HG03196 (cell line): ENCODE measurements at regions not wholly inside any gene's neighbourhood (a gene's known extent, or its start where the extent isn't known, plus 50 kb on each side); places are given as distances from the start of the nearest gene placed in this dataset.
"Not testable (repeated sequence)": the region's sequence is repeated elsewhere in the genome, so short reads cannot be mapped to it uniquely, and the experiment has no call there.

ENCODE experiments used
- ATAC-seq: cut with Tn5 transposase; IDR thresholded peaks from one replicate; pipeline ENCODE4 v1.9.1; 2021; ENCODE audit not compliant: unreplicated experiment

DNA sequence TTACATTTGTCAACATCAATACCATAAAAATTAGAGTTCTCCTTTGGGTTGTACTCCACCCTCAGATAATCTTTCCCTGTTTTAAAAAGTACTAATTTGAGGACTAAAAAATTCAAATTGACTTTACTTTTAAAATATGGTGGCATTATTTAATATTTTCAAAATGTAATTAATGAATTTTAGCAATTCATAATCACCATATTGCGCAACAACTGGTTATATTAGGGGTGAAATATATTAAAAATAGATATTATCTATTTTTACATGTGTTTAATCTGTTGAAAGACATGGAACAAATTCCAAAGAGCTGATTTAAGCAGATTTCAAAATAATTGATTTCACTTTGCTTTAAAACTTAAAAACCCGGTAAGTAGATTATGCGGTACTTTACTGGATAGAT, 236.6 kb upstream of the NOL4 start:
- ATAC-seq = no peak

DNA sequence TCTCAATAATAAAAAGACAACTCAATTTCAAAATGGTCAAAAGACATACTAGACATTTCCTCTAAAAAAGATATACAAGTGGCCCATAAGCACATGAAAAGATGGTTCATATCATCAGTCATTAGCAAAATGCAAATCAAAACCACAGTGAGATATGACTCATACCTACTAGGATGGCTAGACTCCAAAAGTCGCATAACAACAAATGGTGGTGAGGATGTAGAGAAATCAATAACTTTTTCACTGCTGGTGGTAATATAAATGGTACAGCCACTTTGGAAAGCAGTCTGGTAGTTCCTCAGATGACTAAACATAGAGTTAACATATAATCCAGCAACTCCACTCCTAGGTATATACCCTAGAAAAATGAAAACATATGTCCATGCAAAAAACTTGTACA, 242.3 kb upstream of the NOL4 start:
- peak; percentile 55 for ATAC-seq

DNA sequence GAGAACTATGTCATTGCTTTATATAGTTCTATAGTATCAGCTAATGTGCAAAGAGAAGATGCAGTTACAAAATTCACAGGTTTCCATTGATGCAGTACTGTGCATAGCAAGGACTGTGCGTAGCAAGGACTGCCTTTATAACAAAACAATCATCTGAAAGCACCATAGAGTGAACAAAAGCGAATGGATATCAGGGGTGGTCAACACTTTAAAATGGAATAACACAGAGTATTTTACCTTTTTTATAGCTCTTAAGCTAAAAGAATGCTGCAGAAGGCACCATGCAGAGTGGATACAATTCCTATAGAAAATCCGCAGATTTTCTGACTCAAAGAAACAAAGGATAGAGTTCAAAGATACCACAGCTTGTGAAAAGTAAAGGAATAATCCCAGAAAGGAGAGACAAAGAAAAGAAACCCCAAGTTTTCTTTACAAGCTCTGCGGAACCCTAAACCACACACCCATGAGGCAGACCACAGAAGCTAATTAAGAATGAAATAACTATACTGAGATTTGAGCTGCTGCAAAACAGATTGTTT, 229.9 kb upstream of the DTNA start:
- no peak for ATAC-seq

DNA sequence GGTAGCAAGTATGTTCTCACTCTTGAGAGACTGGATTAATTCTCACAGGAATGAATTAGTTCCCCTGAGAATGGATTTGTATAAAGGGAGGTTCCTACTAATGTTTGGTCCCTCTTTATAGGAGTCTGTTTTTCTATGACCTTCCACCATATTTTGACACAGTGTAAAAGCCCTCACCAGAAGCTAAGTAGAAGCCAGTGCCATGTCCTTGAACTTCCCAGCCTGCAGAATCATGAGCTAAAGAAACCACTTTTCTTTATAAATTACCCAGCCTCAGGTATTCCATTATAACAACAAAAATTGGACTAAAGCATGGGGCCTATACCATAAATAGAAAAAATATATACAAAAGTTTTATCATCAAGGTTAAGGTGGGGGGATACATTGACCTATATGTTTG, 227.9 kb upstream of the DTNA start:
- ATAC-seq = no peak

DNA sequence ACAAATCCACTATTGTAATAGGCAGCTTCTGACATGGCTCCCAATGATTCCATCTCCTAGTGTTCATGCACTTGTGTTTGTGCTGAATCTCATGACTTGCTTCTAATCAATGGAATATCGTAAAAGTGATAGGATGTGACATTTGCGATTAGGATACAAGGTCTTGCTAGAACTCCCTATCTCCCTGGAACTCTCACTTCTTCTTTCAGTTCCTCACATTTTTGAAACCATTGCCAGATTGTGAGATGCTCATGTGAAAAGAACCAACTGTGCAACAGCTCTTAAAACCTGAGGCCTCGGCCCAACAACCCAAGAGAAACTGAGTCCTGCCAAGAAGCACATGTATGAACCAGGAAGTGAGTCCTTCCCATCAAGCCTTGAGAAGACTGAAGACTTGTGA, 226.9 kb upstream of the DTNA start:
- ATAC-seq = no peak

DNA sequence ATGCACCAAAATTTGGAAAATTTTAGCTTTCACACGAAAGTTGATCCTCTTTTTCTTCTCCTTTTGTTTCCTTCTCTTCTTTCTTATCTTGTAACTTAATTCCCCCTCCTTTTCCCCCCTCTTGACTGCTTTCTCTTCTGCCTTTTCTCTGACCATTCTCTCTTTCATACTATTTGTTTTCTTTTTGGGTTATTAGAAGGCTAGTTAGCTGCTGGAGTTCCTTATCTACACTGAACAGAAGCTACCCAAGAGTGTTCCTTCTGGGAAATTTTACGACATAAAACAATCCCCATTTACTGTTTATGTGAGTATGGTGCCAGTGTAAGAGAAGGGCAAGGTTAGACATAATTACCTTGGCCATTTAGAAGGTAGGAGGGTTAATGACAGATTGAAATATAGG, 218.4 kb upstream of the DTNA start:
- ATAC-seq = no peak

DNA sequence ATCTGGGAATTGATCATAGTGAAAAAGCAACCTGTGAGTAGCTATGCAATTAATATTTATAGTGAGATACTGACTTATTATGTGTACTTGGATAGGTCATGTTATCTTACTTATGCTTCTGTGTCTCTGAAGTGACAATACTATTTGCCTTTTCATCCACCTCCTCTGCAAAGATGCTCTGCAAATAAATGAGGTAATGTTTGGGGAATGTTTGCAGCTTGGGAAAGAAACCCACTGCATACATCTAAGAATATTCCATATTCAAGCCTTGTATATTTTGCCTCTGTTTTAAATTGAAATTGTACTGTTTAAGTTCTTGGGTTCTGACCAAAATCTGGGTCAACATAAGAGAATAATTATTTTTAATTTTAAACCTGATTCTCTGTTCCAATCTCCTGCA, 217.4 kb upstream of the DTNA start:
- no peak for ATAC-seq

DNA sequence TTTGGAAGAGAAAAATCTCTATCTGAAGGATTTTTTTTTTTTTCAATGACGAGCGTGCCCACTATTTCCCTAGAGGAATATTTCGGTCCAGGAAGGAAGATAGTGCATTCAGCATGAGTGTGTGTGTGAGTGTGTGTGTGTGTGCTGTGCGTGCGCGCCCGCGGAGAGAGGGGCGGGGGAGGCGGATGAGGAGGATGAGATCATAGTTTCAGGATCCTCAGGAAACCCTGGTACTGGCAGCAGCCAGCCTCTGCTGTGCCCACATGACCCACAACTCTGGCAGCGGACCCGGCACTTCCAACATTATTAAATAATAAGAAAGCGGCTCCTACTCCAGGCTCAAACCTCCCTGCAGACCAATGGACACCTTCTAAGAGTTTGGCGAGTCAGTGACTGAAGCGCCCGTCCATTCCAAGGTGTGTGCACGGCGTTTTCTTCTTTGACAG, 217.0 kb upstream of the DTNA start:
- no peak for ATAC-seq

DNA sequence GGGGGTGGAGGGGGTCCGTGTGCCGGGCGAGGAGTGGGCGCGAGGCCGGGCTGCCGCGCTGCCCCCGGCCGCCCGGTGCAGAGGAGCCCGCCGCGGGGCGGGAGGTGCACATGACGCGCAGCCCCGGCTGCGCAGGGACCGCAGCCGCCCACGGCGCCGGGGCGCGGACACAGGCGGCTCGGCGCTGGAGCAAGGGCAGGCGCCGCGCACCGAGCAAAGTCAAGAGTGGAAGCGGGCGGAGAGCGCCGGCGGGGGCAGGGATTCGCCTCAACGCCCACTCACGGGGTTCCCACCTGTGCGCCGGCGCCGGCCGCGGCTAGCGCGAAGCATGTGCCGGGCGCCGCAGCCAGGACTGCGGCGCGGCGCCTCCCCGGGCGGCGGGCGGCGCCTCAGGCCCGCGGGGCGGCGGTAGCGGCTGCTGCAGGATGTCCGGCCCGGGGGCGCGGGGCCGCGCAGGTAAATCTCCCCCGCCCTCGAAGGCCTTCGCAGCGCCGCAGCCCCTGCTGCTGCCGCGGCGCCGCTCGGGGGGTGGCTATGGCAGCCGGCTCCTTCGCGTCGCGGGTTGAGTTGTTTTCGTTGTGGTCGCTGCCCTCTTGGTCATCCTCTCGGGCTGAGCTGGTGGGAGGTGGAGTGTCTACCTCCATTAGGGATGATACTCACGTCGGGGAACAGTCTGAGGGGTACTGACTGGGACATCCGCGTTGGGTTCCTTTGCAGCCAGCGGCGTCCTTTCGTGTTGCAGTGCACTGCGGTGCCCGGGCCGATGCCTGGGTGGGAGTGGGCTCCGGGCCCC, 216.3 kb upstream of the DTNA start:
- ATAC-seq = no peak

DNA sequence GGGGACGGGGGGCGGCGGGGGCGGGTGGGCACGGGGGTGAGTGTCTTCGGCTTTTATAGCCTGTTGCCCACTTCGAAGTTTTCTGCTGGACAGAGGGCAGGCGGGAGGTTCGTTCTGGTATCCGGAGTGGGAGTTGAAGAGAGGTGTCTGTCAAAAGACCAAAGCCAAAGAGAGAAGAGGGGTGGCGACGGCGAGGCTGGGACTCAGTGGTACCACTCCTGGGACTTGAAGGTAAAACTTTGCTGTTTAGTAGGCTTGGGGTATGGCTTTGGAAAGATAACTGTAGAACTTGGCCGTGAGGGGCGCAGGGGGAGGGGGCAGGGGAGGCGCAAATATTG, 215.8 kb upstream of the DTNA start:
- no peak for ATAC-seq

DNA sequence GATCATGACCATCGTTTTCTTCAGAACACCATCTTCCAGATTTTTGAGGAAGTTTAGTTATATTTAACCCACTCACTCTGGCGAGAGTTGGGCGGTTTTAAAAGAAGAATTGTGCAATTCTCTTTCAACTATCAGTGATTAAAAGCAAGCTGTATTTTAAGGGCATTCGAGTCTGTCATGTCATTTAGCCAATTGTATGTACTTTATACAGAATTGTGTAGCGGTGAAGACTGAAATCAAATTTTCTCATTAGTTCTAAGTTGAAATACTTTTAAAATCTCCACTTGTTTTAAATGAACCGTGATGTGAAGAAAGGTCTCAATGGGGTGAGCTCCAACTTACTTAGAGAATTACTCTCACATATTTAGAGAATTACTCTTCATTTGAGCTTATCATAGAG, 214.6 kb upstream of the DTNA start:
- ATAC-seq = no peak

DNA sequence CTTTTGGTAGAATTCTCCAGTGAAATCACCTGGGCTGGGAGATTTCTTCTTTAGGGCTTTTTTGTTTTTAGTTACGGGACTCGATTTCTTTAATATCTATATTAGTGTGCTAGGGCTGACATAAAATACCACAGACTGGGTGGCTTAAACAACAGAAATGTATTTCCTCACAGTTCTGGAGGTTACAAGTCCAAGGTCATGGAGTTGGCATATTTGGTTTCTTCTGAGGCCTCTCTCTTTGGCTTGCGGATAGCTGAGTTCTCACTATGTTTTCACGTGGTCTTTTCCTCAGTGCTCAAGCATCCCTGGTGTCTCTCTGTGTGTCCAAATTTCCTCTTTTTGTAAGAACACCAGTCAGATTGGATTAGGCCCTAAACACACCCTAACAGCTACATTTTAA, 208.5 kb upstream of the DTNA start:
- no peak for ATAC-seq

DNA sequence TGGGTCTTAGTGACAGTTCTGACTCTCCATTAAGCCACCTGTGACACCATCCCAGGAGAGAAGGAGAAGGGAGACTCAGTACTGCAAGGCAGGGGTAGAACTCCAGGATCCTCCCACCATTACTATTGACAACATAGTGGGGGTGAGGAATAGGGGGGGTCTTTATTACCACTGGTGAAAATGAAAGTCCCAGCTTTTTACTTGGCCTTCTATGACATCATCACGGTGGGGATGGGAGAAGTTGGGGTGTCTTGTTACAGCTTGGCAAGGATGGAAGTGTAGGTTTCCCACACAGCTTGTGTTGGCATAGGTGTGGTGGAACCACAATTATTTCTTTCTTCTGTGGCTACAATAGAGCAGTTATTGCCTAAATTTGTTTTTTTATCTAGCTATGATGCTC, 203.9 kb upstream of the DTNA start:
- ATAC-seq = no peak

DNA sequence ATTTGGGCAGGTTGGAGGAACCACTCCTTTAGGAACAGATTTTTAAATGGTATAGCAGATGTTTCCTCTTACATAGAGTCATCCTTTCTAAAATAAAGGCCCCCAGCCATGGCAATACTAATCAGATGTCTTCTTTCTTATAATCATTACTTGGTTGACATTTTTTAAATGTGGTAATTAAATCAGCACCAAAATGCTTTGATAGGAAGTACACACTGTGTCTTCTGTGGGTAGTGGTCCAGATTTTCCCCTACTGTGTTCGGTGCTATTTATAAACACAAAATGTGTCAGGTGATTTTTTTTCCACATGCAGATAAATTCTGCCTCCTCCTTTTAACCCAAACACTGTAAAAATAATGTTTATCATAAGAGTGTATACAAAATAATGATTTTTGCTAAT, 200.9 kb upstream of the DTNA start:
- no peak for ATAC-seq

DNA sequence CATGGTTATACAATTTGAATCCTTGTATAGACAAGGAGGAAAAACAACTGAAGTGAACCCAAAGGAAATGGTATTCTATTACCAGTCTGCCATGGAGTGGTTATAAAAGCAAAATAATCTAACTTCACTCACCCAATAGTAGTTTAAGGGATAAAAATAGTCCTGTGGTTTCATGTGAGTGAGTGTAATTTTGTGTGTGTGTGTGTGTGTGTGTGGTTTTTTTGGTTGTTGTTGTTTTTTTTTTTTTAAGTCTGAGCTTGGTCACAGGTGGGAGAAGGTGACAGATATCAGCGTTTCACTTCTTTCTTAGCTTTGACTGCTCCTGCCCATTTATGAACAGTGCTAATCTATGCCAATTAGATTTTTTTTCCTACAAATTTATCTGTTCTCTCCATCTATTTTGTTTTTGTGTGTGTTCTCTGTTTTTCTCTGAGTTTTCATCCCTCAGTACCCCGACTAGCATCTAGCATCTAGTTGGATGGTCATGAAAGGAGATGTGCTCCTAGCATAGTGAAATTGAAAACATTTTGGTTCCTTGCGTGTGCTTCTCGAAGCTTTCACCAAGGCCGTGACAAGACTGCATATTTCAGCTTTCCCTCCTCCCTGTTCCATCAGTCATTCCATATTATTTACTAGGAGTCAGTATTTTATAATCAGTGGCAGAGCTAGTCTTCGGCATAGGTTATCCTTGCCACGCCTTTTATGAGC, 200.1 kb upstream of the DTNA start:
- ATAC-seq = no peak

DNA sequence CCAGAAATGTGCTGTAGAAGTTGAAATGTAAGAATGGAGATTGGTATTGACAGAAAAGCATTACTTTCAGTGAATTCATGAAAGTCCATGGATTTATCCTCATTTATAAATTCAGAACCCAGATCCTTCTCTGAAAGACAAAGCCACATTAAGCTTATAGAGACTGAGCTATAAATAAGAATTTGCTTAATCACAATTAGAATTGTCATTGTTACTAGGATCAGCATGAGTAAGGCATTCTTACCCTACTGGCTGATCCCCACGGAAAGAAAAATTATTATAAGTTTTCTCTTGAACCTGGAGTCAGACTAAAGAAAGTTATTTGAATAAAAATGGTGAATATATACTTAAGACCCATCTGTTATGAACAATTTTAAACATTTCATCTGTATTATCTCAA, 199.2 kb upstream of the DTNA start:
- ATAC-seq = no peak

DNA sequence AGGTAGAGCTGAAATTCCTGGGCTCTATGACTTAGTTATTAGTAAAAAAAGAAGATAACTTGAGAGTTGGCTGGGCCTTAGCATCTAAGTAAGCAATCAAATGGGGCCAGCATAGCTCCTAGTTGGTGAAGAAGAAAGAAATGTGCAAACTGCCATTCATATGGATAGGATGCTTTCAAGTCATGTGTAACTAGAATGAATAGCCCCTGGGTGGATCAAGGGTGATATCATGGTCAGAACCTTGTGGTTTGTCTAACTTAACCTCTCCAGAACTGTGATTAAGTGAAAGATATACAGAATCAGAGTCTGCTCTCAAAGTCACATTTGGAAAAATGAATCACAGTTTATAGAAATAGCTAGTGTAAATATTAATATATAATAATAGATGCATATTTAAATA, 198.7 kb upstream of the DTNA start:
- ATAC-seq = no peak

DNA sequence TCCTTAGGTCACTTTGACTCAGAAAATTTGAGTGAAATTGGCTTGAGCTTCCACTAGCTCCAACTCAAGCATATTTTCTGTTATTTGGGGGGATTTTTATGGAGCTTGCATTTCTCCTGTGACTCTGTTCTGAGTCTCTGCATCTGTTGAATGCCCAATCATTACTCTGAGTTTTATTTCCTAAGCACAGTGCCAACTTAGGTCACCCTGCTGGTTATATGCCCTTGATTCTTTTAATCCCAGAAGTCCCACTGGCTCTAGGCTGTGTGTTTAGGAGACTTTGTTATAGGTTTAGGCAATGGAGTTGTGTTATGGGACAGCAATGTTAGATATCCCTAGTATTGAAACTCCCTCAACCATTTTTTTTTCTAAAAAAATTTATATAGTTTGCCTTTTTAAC, 198.2 kb upstream of the DTNA start:
- ATAC-seq = no peak

DNA sequence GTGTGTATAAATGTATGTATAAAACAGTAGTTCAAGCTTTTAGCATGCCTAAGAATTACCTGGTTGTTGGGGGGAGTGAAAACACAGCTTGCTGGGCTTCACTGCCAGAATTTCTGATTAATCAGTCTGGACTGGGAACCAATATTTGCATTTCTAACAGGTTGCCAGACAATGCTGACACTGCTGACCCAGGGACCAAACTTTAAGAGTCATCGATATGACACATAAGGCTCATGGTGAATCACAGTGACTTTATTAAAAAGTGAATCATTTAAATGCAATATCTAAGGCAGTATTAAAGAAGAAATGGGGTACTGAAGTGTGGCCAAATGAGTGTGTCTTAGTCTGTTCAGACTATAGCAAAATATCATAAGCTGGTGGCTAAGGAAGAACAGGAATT, 195.9 kb upstream of the DTNA start:
- no peak for ATAC-seq

DNA sequence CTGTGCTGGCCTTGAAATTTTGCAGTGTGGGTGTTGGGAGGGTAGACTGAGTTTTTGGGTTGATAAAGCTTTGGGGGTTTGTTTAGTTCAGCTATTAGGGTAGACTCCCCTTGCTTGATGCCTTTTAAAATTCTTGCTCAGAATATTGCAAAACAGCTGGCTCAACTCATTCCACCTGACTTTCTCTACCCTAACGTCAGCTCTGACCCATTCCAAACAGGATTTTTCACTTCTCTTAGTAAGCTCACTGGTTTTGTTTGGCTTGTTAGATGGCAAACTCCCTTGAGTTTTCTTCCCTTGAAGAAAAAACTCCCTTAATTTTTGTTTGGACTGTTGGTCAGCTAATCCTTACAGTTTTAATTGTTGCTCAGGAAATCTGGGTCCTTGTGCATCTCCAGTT, 195.1 kb upstream of the DTNA start:
- ATAC-seq = no peak

DNA sequence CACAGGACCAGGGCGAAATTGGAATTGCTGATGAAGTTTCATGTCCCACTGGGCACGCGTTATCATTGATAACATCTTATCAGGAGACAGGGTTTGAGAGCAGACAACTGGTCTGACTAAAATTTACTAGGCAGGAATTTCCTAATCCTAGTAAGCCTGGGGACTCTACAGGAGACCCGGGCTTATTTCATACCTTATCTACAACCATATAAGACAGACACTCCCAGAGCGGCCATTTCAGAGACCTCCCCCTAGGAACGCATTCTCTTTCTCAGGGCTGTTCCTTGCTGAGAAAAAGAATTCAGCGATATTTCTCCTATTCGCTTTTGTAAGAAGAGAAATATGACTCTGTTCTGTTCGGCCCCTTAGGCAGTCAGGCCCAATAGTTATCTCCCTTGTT, 193.7 kb upstream of the DTNA start:
- ATAC-seq = not testable (repeated sequence)

DNA sequence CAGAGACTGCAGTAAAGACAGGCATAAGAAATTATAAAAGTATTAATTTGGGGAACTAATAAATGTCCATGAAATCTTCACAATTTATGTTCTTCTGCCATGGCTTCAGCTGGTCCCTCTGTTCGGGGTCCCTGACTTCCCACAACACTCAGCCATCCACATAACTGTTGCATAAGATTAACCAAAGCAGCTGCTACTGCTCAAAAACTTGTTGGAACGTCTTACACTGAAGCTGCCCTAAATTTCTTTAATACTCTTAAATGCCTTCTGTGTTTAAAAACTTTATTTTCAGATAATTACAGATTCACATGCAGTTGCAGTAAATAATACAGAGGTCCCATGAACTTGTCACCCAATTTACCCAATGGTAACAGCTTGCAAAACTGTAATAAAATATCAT, 193.1 kb upstream of the DTNA start:
- ATAC-seq = not testable (repeated sequence)

DNA sequence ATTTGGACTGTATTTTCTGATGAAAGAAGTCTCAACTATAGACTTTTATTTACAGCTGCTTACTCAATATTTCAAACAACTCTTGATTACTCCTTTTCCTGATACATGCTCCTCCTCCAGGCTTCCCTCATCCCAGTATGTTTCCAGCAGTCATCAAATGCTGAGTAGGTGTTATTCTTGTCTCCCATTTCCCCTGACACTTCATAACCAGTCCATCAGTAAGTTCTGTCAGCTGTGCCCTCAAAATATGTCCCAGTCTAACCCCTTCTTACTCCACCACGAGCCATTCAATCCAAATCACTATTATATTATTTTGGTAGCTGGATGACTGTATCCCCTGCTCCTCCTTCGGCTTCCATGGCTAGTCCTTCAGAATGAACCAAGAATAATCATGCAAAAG, 189.1 kb upstream of the DTNA start:
- ATAC-seq = no peak
